DND-41 (cell line): ENCODE measurements at regions not wholly inside any gene's neighbourhood (a gene's known extent, or its start where the extent isn't known, plus 50 kb on each side); places are given as distances from the start of the nearest gene placed in this dataset.

Experiments used
- ATAC-seq: fragments of 200-7000 bp; cut with Tn5 transposase; 3 replicates; pipeline ENCODE4 v1.9.1; 2021; ENCODE audit warnings: low read depth; ENCODE audit not compliant: insufficient read depth
- DNase-seq: peaks from one replicate; pipeline ENCODE4 v3.0.0-alpha.2; 2020
- H2AFZ ChIP-seq: 2 replicates; pipeline ENCODE4 v1.6.0; 2012; ENCODE audit warnings: low read depth, low read length
- H3K27ac ChIP-seq: 2 replicates; pipeline ENCODE4 v1.5.1; 2012; ENCODE audit warnings: low read length, inconsistent platforms
- H3K27me3 ChIP-seq: fragments of 200-600 bp; sonication (generic); 2 replicates; pipeline ENCODE4 v1.6.0; 2012; ENCODE audit warnings: low read length, mild to moderate bottlenecking, inconsistent platforms; ENCODE audit not compliant: insufficient read depth, poor library complexity
- H3K36me3 ChIP-seq: 2 replicates; pipeline ENCODE4 v1.5.1; 2012; ENCODE audit warnings: low read length, inconsistent platforms; ENCODE audit not compliant: insufficient read depth
- H3K4me1 ChIP-seq: 2 replicates; pipeline ENCODE4 v1.5.1; 2012; ENCODE audit warnings: mild to moderate bottlenecking, low read length; ENCODE audit not compliant: insufficient read depth
- H3K4me2 ChIP-seq: 2 replicates; pipeline ENCODE4 v1.6.0; 2012; ENCODE audit warnings: mild to moderate bottlenecking, moderate library complexity, low read length, inconsistent platforms; ENCODE audit not compliant: insufficient read depth
- H3K4me3 ChIP-seq, 2 experiments: fragments of 200-600 bp in 1 of 2; shearing (Covaris generic) in 1 of 2; 2 replicates each; pipeline ENCODE4 v1.5.1; 2012 to 2016; ENCODE audit warnings: inconsistent platforms in 2 of 2, low read length in 2 of 2, mild to moderate bottlenecking in 2 of 2, low read depth in 1 of 2, moderate library complexity in 1 of 2
- H3K79me2 ChIP-seq: 2 replicates; pipeline ENCODE4 v1.6.0; 2012; ENCODE audit warnings: low read length, inconsistent platforms; ENCODE audit not compliant: insufficient read depth
- H3K9ac ChIP-seq: 2 replicates; pipeline ENCODE4 v1.6.0; 2012; ENCODE audit warnings: low read depth, mild to moderate bottlenecking, inconsistent platforms, low read length, moderate library complexity
- H3K9me3 ChIP-seq: 2 replicates; pipeline ENCODE4 v1.5.1; 2012; ENCODE audit warnings: low read length, moderate library complexity, mild to moderate bottlenecking, inconsistent platforms; ENCODE audit not compliant: insufficient read depth, severe bottlenecking
- H4K20me1 ChIP-seq: 2 replicates; pipeline ENCODE4 v1.6.0; 2012; ENCODE audit warnings: low read length; ENCODE audit not compliant: insufficient read depth
- EZH2 ChIP-seq: IDR thresholded peaks from 3 replicates; pipeline ENCODE4 v1.6.1; 2012; ENCODE audit warnings: borderline replicate concordance, low read depth, mild to moderate bottlenecking, moderate library complexity, low read length, inconsistent platforms; ENCODE audit not compliant: severe bottlenecking
- TF ChIP-seq, protein P1 (sequence below): IDR thresholded peaks from 2 replicates; pipeline ENCODE4 v1.5.1; 2012; ENCODE audit warnings: borderline replicate concordance, low read length, moderate library complexity, mild to moderate bottlenecking; ENCODE audit not compliant: poor library complexity, severe bottlenecking; ENCODE audit errors: extremely low read depth

DNA sequence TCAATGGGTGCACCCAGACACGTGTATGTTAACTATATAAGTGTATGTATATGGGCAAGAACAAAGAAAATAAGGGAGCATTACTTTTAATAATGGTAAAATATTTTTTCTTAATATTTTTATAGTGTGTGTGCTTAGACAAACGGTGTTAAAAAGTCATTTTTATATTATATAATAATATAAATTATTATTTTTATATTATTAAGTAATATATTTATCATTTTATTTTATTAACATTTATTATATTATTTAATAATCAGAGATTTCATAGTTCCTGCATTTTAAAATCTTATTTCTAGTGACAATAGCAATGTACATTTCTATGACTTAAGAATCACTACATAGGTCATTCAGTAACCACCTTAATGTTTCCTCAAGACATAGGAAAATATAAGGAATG, 184.4 kb downstream of the SLITRK5 start:
- ATAC-seq (no peak), DNase-seq (no peak)
- TF ChIP-seq EZH2, result no peak
- TF ChIP-seq, protein P1, sequence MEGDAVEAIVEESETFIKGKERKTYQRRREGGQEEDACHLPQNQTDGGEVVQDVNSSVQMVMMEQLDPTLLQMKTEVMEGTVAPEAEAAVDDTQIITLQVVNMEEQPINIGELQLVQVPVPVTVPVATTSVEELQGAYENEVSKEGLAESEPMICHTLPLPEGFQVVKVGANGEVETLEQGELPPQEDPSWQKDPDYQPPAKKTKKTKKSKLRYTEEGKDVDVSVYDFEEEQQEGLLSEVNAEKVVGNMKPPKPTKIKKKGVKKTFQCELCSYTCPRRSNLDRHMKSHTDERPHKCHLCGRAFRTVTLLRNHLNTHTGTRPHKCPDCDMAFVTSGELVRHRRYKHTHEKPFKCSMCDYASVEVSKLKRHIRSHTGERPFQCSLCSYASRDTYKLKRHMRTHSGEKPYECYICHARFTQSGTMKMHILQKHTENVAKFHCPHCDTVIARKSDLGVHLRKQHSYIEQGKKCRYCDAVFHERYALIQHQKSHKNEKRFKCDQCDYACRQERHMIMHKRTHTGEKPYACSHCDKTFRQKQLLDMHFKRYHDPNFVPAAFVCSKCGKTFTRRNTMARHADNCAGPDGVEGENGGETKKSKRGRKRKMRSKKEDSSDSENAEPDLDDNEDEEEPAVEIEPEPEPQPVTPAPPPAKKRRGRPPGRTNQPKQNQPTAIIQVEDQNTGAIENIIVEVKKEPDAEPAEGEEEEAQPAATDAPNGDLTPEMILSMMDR, result no peak
- Histone ChIP-seq H3K9ac (no peak overlapping the region), H3K4me3 (no peak overlapping the region), H3K27ac (no peak overlapping the region), H3K79me2 (no peaks in the 10 kb centered on the region), H3K9me3 (no peaks in the 10 kb centered on the region), H3K4me1 (no peaks in the 10 kb centered on the region), H3K4me2 (no peak overlapping the region), H4K20me1 (no peaks in the 10 kb centered on the region), H3K27me3 (no peaks in the 10 kb centered on the region), H3K36me3 (no peaks in the 10 kb centered on the region), H2AFZ (no peak overlapping the region)

DNA sequence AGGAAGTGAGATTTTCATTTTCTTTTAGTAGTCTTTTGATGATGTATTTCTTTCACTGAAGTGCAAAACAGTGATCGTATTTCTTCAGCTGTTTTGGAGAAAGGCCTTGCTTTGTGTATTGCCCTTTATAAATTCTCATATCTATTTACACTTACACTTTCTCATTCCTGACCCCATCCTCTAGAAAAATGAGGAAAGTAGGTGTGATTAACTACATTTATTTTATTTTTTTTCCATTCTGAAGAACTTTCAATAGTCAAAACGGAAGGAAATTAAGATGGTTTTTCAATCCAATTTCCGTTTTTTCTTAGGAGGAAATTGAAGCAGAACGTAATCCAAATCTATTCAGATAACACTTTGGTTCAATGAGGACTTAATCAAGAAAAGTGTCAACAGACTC, 188.1 kb downstream of the SLITRK5 start:
- no peak for ATAC-seq
- Histone ChIP-seq H3K4me1 (no peaks in the 10 kb centered on the region), H3K9me3 (no peaks in the 10 kb centered on the region), H3K27ac (no peak overlapping the region), H3K27me3 (no peaks in the 10 kb centered on the region), H4K20me1 (no peaks in the 10 kb centered on the region), H3K79me2 (no peaks in the 10 kb centered on the region), H3K36me3 (no peaks in the 10 kb centered on the region), H3K9ac (no peak overlapping the region), H3K4me2 (no peak overlapping the region), H2AFZ (no peak overlapping the region), H3K4me3 (no peak overlapping the region)
- TF ChIP-seq EZH2, result no peak
- TF ChIP-seq, protein P1, result no peak
- no peak for DNase-seq

DNA sequence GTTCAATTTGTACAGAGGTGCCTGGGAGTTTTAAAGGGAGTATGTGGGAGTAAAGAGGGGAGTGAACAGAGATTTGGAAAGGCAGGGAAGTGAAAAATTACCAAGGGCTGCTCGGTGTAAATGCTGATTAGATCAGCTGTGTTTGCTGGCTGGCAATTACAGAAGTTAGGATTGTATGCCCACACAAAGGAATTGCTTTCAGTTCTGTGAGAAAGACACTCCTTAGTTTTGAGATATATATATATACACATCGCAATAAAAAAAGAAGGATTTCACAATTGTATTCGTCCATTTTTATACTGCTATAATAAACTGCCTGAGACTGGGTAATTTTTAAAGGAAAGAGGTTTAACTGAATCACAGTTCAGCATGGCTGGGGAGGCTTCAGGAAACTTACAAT, 196.3 kb downstream of the SLITRK5 start:
- TF ChIP-seq EZH2, result no peak
- TF ChIP-seq, protein P1, result no peak
- Histone ChIP-seq H3K36me3 (no peaks in the 10 kb centered on the region), H3K4me1 (no peaks in the 10 kb centered on the region)

DNA sequence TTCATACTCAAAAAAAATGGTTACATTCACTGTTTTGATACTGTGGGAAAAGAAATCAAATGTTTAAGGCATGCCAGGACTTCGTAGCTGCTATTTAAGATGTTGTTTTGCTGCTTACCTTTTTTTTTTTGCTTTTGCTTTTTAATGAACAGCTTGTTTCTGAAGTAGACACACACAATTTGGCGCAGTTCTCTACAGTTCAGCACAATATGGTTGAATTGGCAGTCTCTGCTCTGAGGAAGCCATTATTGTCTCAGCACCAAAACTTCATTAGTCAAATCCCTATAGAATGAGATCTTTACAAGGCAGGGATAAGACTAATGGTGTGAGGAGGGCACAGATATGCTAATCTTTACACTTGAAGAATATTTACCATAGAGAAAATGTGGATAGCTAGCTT, 197.6 kb downstream of the SLITRK5 start:
- Histone ChIP-seq H3K79me2 (no peaks in the 10 kb centered on the region), H3K4me3 (no peak overlapping the region), H3K36me3 (no peaks in the 10 kb centered on the region), H3K4me1 (no peaks in the 10 kb centered on the region), H4K20me1 (no peaks in the 10 kb centered on the region), H2AFZ (no peak overlapping the region), H3K9ac (no peak overlapping the region), H3K27me3 (no peaks in the 10 kb centered on the region), H3K4me2 (no peak overlapping the region), H3K27ac (no peak overlapping the region), H3K9me3 (no peaks in the 10 kb centered on the region)
- TF ChIP-seq, protein P1, result no peak
- TF ChIP-seq EZH2, result no peak
- no peak for ATAC-seq
- no peak for DNase-seq

More for the DNA sequence above, 196.3 kb downstream of the SLITRK5 start:
- Histone ChIP-seq H3K4me3 (no peak overlapping the region), H3K9ac (no peak overlapping the region), H3K4me2 (no peak overlapping the region), H4K20me1 (no peaks in the 10 kb centered on the region), H3K79me2 (no peaks in the 10 kb centered on the region), H3K27ac (no peak overlapping the region), H2AFZ (no peak overlapping the region), H3K9me3 (no peaks in the 10 kb centered on the region), H3K27me3 (no peaks in the 10 kb centered on the region)
- ATAC-seq (no peak), DNase-seq (no peak)
